Mucosa of gallbladder (tissue), 1 donor: ENCODE measurements at regions not wholly inside any gene's neighbourhood (a gene's known extent, or its start where the extent isn't known, plus 50 kb on each side); places are given as distances from the start of the nearest gene placed in this dataset.
"Not testable (repeated sequence)": the region's sequence is repeated elsewhere in the genome, so short reads cannot be mapped to it uniquely, and the experiment has no call there.

Source experiments
- DNase-seq: peaks from one replicate; pipeline ENCODE4 v3.0.0-alpha.2; 2020; ENCODE audit warnings: low spot score
- donor health status: DM: no; HTN: no; CAD: no.

DNA sequence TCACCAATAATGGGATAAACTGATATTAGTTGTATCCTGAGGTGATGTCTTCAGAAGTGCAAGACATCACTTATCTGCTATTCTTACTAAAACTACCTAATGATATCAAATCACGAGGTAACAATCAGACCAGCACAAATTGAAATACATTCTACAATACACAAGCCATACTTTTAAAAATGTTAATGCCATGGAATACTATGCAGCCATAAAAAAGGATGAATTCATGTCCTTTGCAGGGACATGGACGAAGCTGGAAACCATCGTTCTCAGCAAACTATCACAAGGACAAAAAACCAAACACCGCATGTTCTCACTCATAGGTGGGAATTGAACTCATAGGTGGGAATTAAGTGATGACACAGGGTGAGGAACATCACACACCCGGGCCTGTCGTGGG is 129.3 kb downstream of the SST start:
- no peak for DNase-seq

DNA sequence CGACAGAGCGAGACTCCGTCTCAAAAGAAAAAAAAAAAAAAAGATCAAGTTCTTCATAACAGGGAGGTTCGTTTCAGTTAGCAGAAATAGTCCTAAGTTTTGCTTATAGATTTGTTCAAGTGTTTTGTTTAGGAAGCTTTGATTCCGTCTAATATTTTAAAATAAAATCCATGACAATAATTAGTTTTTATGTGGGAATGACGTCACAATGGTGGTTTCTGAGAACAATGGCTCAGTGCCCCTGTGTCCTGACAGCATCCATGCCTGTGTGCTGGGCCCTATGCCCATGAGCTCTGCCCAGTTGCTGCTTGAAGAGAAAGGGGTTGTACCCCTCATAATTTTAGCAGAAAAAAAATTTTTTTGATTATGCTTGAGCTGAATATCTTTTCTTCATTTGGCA is 134.0 kb downstream of the SST start:
- no peak for DNase-seq

DNA sequence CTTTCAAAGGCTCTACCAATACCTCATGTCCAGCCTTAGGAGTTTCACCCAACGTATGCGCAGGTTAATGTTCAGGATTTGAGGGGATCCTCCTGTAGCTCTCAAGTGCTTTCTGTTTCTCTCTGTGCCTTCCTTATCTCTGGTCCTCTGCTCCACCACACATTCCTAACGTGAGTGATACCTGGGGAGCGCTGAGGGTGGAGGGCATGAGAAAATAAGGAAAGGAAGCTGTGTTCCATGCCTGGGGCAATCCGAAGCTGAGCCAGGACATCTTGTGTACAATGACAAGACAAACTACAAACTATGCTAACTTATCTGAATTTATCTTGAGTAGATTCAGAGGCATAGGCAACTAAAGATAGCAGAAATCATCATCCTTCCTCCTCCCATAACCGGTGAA is 136.4 kb downstream of the SST start:
- DNase-seq, result no peak

DNA sequence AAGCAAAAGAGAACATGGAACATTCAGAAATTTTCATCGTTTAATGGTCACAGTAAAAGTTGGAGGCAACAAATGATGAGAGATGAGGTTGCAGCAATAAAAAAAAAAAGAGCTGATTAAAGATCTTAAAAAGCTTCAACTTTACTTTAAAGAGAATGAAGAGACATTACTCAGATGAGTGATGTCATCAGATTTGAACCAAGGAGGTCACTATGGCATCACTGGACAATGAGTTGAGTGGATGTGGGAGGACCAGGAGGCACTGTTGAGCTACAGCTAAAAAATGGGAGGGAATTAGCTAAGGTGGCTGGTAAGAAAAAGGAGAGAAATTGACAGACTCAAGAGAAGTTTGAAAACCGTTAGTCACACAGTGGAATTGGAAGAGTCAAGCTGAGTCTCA is 138.4 kb downstream of the SST start:
- DNase-seq, result no peak

DNA sequence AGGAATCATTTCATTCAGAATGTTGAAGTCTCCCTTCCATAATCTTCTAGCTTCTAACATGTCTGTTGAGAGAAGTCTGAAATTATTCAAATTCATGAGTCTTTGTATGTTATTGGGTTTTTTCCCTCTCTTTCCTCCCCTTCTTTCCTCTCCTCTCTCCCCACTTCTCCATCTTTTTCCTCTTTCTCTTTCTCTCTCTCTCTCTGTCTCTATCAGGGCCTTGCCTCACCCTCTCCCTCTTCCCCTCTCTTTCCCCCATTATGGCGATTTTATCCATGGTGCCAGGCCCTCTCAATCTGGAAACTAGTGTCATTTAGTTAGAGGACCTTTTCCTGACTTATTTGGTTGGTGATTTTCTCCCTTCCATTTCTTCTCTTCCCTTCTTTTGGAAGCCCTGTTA is 147.3 kb downstream of the SST start:
- DNase-seq, result no peak

DNA sequence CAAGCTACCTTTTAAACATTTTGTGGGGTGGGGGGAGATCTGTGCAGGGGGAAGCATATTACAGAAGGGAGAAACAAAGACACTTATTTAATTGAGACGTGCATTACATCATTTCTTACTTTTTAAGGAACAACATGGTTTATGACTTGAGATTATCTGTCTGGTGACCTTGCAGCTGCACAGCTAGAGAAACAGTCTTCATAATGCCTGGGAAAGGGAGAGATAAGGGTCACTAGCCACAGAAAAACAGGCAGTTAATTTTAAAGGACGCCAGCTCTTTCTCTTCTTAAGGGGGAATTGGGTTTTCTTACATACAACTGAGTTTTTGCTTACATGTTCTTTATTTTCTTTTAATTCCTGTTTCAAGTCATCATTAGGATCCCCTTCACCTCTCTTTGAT is 147.9 kb downstream of the SST start:
- DNase-seq, result no peak

DNA sequence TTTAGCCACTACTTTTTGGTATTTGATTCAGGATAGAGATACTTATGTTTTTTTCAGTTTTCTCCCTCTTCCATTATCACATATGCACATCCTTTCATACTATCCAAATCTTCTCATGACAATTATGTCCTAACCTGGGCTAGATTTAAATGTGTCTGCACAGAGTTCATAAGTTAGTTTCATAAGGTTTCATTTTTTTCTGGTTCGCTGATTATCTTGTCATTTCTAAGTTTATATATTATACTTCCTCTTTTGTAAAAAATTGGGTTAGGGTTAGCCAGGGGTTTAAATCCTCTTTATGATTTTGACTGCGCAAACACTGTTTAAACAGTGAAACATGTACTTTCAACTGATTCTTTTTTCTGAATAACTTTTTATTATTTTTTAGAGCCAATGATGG is 148.6 kb downstream of the SST start:
- no peak for DNase-seq

DNA sequence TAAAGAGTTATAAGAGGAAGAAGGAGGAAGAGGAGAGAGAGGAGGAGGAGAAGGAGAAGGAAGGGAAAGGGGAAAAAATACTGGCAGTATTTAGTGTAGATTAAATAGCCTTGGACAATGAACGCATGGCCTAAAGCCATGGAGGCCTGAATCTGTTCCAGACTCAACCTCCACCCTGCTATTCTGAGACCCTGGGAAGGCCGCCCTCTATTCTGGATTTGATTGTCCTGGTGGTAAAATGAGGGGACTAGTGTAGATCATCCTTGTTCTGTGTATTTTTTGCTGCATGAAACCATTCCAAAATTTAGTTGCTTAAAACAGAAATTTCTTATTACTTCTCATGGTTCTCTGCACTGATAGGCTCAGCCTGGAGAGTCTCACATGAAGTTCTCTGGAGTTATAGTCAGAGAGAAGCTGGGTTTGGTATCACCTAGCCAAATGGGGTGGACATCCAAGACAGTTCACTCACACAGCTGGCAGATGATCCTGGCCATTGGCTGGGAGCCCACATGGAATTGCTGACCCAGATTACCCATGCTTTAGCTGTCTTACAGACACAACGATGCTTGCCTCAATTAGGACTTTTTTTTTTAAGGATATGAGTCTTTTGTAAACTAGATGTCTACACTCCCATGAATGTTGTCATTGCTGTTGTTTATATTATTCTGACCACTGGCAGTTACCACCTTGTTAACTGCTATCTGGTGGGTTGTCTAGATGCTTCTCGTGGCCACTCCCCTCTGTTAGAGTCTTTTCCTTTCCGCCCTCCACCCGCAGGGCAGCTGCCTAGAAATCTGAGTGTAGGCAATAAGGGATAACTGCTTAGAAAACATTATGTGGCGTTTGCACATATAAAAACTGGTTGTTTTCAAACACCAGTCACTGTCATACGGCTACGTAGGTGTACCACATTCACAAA is 149.9 kb downstream of the SST start:
- DNase-seq, result peak; percentile 35

DNA sequence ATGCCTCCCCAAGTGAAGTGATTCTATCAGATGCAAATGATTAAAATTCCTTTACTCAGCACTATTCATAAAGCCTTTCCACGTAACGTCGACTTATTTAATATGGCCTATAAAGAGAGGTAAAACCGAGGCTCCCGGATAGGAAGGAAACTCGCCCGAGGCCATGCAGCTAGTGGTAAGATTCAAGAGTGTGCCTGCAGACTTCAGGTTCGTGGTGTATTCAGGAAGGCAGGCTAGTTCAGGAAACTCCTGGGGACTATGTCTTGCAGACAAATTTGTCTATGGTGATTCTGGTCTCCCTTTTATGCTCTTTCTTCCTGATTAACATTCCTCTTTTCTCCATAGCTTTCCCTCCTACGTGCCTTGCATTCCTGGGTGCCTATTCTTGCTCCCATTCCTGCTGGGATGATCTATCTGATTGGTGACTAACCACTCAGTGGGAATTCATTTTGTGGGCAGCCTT is 150.7 kb downstream of the SST start:
- DNase-seq, result no peak

DNA sequence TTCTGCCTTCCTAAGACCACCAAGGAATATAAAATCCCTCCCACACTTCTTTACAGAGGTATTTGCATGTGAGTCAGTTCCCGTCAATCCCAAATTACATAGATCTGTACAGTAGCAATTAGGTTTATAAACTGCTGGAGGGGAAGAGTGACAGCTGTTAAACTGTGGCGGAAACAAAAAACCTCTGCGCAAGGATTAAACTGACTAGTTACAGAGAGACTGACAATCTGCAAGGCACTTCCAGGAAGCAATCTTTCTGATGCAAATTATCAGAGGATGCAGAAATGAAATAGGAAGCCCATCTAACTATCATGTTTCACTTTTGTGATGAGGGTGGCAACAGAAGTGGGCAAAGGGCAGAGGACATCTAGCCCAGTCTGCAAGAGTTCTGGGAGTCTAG is 150.4 kb downstream of the RTP4 start:
- DNase-seq, result no peak

DNA sequence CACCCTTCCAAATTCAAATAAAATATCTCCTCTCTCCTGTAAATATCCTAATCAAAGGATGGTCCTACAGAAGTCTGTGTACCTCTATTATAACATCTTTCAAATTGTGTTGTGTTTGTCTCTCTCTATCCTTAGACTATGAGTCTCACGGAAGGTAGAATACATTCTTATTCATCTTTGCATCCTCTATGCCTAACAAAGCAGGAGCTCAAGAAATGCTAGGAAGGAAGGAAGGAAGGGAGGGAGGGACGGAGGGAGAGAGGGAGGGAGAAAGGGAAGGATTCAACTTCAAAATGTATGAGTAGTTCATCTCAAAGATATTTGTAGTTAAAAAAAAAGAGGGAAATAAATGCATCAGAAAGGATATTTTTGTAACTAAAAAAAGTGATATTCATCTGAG is 150.0 kb downstream of the RTP4 start:
- DNase-seq, result no peak

DNA sequence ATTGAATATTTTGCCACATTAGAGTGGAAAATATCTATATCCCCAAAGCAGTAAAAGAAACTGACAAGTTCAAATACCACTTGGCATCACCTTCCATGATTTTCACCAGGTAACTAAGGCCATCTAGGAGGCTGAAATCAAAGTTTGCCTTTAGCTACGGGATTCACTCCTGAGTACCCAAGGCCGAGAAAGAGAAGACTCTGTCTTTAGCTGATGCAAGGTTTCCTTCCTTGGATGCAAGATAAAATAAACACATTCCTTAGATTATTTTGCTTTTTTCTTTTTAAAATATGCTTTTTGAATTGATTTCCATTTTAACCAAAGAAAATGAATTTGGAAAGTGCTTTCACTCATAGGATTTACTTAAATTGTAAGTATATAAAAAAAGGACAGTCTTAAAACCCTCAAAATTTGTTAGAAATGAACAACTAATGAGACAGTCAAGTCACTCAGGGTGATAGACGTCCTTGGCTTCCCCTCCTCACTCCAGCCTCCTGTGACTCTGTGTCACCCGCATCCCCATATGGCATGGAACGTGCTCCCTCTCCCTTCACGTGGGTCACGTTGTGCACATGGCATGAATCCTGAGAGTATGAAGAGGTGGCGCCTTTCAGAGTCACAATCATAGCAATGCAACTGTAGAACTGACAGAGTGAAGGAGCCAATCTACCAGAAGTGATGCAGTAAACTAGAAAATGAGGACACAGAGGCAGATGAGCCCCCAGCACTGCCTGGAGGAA is 148.4 kb downstream of the RTP4 start:
- no peak for DNase-seq

DNA sequence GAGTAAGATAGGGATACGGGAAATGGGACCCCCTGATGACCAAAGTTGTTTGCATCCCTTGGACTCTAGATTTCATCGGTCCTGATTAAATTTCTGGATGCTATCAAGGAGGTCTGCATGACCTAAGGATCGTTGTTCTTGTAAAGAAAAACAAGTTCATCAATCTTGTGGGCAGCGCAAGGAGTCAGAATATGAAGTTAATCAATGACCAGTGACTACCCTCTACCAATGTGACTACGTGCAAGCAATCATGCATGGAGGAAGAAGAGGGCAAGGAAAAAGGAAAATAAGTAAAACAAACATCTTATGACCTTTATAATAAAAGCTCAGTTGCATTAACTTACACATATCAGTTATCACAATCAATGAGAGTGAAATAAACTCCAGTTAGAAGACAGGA is 139.7 kb downstream of the RTP4 start:
- DNase-seq, result peak; percentile 20

DNA sequence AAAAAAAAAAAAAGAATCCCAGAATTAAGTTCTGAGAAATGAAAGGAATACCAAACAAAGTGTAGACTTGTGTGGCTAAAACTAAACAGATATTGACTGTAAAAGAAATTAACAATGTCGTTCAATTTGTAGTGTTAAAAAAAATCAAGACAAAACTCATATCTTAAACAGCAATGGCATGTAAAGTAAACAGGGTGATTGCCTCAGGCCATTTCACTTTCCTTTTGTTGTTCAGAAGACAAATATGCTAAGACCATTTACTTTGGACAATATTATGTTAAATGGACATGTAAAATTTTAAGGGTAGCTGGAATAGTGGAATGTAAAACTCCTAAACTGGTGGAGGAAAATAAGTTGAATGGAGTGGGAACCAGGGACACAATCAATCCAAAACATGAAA is 139.1 kb downstream of the RTP4 start:
- DNase-seq, result no peak

DNA sequence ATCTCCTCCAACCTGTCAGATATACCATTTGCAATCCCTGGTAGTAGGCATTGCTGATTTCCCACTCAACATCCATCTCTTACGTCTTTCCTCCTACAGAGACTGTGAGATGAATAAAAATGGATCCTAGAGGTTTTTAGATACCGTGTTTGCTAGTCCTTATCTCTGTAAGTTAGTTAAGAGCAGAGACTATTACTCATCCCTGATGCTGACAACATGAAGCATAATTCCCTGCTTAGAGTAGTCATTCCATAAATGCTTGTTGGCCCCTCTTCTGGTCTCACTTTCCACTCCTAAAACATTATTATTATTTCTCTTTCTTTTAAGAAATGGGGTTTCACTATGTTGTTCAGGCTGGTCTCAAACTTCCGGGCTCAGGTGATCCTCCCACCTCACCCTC is 136.2 kb downstream of the RTP4 start:
- no peak for DNase-seq

DNA sequence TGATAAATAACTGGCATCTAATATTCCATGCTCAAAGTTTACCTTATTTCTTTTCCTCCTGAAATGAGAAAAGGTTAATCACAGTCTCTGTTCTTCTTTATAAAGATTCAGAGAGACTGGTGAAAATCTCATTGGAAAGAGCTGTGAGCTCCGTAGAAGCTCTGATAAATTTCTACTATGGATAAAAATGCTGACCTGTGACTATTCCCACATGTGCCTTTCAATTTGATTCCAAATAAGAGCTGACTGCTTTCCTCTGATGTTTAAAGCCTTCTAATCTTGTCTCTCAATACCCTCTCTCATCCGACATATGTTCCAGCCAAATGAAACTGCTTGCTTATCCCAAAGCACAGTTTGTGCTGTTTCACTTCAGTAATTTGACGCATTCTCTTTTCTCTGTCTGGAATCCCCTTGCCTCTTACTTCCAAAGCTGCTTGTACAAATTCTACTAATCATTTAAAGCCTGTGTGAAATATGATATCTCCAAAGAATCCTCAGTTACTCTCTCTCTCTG is 130.1 kb downstream of the RTP4 start:
- DNase-seq, result no peak

DNA sequence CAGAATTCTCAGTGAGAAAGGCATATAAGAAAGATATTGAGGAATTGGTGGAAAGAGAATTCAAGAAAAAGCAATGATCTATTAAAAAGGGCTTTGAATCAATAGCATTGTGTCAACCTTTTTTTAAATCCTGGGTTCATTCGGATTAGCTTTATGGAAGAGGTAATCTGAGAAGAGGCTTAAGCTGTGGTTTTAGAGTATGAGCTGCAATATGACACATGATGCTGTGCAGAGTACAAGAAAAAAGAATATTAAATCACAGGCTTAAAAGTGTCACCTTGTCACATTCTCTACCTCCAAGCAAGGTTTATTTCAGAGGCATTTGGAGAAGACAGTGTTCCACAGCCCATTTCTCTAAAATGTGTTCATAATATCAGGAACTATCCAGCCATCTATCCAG is 128.9 kb downstream of the RTP4 start:
- no peak for DNase-seq

DNA sequence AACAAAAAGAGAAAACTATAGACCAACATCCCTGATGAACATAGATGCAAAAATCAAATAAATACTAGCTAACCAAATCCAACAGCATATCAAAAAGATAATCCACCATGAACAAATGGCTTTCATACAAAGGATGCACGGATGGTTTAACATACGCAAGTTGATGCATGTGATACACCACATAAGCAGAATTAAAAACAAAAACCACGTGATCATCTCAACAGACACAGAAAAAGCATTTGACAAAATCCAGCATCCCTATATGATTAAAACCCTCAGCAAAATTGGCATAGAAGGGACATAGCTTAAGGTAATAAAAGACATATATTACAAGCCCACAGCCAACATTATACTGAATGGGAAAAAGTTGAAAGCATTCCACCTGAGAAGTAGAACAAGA is 125.9 kb downstream of the RTP4 start:
- DNase-seq, result not testable (repeated sequence)

DNA sequence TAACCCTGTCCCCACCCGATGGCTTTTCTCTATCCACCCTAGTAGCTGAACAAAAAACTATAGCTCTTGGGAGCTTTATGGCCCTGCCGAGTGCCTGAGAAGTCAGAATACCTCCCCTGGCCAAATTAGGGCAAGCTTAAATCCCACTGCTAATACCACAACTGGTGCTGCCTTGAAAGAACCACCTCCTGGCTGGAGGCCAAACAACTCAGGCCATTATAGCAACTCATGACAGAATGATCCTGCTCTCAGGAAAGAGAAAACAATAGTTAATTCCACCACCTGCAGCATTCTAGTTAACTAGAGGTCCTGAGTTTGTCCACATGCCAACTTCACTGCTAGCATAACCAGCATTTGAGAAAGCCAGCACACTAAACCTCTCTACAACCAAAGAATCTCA is 123.2 kb downstream of the RTP4 start:
- DNase-seq, result no peak

DNA sequence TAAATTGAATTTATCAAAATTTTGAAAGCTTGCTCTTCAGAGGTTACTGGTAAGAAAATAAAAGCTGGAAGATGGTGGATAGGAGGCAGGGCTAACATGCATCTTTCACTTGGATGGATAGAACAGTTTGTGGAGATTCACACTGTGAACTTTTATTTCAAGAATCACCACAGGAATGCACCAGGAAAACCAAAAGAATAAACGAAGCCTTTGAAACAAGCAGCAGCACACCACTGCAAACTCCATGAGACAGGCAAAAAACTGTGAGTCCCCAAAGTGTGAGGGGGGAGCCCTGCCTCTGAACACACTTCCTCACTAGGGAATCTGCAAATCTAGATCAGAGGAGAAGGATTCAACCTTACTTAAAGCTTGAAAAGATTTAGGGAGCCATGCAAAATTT is 122.2 kb downstream of the RTP4 start:
- DNase-seq, result no peak

DNA sequence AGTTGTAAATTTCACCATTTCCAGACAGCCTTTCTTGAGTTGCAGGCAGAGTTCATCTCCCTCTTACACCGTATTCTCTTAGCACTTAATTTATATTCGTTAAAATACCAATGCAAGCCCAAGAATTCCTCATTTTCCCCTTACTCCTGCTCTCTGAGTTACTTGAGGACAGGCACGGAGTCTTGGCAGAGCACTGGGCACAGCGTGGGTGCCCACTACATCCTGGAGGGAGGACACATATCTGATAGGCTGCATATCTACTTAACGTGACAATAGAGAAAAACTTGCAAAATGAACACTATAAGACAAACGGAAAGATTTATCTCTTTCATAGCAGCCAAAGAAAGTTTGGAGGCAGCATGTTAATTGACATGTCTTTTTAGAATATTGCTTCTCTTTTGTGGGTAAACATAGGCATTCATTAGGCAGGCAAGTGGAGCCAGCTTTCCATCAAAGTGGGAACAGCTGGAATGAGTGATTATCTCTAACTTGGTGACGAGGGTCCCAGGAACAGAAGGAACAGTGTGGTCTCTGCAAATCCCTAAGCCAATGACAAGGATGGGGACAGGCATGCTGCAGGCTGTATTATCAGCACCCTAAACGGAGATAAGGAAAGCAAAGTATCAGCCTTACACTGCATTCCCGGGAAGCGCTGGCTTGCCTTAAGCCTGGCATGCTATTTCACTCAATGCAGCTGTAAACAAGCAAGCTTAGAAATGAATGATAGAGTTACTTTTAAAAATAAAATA is 116.5 kb downstream of the RTP4 start:
- no peak for DNase-seq

DNA sequence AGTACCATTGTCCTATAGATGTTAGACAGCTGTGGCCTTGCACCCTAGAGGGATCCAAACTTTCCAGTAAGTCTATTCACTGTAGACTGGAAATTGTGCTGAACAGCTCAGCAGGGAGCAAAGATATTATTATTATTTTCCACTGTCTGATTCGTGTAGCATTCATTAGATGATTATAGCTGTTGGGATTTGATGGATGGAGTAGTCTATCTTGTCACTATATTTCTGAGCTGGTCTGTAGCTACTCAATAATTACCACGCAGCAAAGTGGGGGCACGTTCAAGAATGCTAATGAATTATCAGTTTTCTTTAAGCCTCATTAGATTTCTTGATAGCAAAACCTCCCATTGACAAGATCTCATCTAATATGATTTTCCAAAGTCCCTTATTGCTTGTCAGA is 113.2 kb downstream of the RTP4 start:
- DNase-seq, result no peak
